ENCODE measurements at regions not wholly inside any gene's neighbourhood (a gene's known extent, or its start where the extent isn't known, plus 50 kb on each side); places are given as distances from the start of the nearest gene placed in this dataset.

DNA sequence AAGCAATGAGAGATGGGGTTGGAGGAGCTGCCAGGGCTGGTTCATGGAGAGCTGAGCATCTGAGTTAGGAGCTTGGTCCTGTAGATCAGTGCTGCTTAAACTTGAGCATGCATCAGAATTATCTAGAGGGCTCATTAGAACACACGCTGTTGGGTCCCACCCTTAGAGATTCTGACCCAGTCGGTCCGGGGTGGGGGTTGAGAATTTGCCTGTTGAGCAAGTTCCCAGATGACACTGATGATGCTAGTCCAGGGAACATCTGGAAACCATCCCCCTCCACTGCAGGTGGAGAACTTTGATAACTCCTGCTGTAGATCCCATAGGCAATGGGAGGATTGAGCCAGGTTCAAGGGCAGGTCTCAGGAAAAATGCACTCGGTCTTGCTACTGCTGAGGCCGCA is 158.0 kb upstream of the KLF4 start:
- H3K4me1 ChIP-seq (ENCODE audit: control insufficient read depth, insufficient read depth, low read length), result no peaks in the 10 kb centered on the region
- no peaks in the 10 kb centered on the region for H3K9me3 ChIP-seq (ENCODE audit: control insufficient read depth, insufficient read depth, low read depth, low read length)
- H3K36me3 ChIP-seq (ENCODE audit: control insufficient read depth in 2 of 2, insufficient read depth in 1 of 2, low read length in 2 of 2), result no peaks in the 10 kb centered on the region
- no peak overlapping the region for H3K4me3 ChIP-seq (ENCODE audit: low read depth, low read length)
- no peak overlapping the region for H3K27ac ChIP-seq (ENCODE audit: extremely low read depth, low read depth, low read length)
- ChIA-PET CTCF (interaction anchor here (0.6 kb wide), 1 partner anchor 22 kb away, joined by 3 read pairs; no protein-coding TSS in a partner anchor), POLR2A (interaction anchor here (0.9 kb wide), 1 partner anchor 100 kb away, joined by 6 read pairs; no protein-coding TSS in a partner anchor)
- TF ChIP-seq ZNF2 (tag by site-specific recombination; IDR thresholded peaks at IDR 0.05) (no peak), ZNF843 (tag by site-specific recombination; IDR thresholded peaks at IDR 0.05) (no peak), ZNF776 (tag by site-specific recombination; IDR thresholded peaks at IDR 0.05; ENCODE audit: borderline replicate concordance) (no peak), KLF16 (tag by site-specific recombination; IDR thresholded peaks at IDR 0.05) (no peak), ZNF354C (tag by site-specific recombination; IDR thresholded peaks at IDR 0.05; ENCODE audit: borderline replicate concordance, low read depth) (no peak), ZNF366 (tag by site-specific recombination; conservative IDR thresholded peaks at IDR 0.05) (no peak), ZIC2 (tag by site-specific recombination; IDR thresholded peaks at IDR 0.05) (no peak), ZNF214 (tag by site-specific recombination; IDR thresholded peaks at IDR 0.05; ENCODE audit: borderline replicate concordance) (no peak)
- TF ChIP-seq, protein P1, sequence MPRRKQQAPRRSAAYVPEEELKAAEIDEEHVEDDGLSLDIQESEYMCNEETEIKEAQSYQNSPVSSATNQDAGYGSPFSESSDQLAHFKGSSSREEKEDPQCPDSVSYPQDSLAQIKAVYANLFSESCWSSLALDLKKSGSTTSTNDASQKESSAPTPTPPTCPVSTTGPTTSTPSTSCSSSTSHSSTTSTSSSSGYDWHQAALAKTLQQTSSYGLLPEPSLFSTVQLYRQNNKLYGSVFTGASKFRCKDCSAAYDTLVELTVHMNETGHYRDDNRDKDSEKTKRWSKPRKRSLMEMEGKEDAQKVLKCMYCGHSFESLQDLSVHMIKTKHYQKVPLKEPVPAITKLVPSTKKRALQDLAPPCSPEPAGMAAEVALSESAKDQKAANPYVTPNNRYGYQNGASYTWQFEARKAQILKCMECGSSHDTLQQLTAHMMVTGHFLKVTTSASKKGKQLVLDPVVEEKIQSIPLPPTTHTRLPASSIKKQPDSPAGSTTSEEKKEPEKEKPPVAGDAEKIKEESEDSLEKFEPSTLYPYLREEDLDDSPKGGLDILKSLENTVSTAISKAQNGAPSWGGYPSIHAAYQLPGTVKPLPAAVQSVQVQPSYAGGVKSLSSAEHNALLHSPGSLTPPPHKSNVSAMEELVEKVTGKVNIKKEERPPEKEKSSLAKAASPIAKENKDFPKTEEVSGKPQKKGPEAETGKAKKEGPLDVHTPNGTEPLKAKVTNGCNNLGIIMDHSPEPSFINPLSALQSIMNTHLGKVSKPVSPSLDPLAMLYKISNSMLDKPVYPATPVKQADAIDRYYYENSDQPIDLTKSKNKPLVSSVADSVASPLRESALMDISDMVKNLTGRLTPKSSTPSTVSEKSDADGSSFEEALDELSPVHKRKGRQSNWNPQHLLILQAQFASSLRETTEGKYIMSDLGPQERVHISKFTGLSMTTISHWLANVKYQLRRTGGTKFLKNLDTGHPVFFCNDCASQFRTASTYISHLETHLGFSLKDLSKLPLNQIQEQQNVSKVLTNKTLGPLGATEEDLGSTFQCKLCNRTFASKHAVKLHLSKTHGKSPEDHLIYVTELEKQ (tag by site-specific recombination; IDR thresholded peaks at IDR 0.05; ENCODE audit: borderline replicate concordance), result no peak

DNA sequence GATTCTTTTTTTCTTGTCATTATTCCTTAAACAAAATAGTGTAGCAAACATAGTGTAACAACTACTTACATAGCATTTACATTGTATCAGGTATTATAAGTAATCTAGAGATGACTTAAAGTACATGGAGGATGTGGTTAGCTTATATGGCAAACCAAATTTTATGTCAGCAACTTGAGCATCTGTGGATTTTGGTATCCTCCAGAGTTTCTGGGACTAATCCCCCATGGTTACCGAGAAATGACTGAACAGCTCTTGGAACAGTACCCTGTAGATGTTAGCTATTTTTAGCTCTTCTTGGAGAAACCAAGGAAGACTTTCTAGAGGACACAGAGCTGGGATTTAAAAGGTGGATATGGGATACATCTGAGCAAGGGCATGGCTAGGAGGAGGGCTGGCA is 157.6 kb upstream of the KLF4 start:
- CTCF ChIA-PET, result interaction anchor here (0.6 to 0.7 kb wide), 2 partner anchors 22 to 80 kb away, joined by 3 read pairs; no protein-coding TSS in a partner anchor
- H3K4me3 ChIP-seq (ENCODE audit: low read depth, low read length), result no peak overlapping the region
- TF ChIP-seq ZNF560 (tag by site-specific recombination; IDR thresholded peaks at IDR 0.05; ENCODE audit: borderline replicate concordance) (no peak), ZNF19 (tag by site-specific recombination; IDR thresholded peaks at IDR 0.05; ENCODE audit: low read depth) (no peak), ZNF549 (tag by site-specific recombination; IDR thresholded peaks at IDR 0.05) (no peak), ZNF138 (tag by site-specific recombination; IDR thresholded peaks at IDR 0.05; ENCODE audit: borderline replicate concordance) (no peak), ZNF146 (tag by site-specific recombination; IDR thresholded peaks at IDR 0.05) (no peak), ZNF16 (tag by site-specific recombination; IDR thresholded peaks at IDR 0.05; ENCODE audit: low read depth) (no peak), ZXDB (tag by site-specific recombination; IDR thresholded peaks at IDR 0.05) (no peak), SETDB1 (IDR thresholded peaks at IDR 0.05; ENCODE audit: insufficient read length, low read length) (no peak), TCF7L2 (IDR thresholded peaks at IDR 0.05; ENCODE audit: borderline replicate concordance, low read depth, low read length) (no peak), ZNF155 (tag by site-specific recombination; IDR thresholded peaks at IDR 0.05) (no peak), SP7 (tag by site-specific recombination; IDR thresholded peaks at IDR 0.05) (no peak), ZFHX2 (tag by site-specific recombination; conservative IDR thresholded peaks at IDR 0.05) (no peak), ZNF341 (tag by site-specific recombination; IDR thresholded peaks at IDR 0.05; ENCODE audit: low read depth) (no peak)
- TF ChIP-seq, protein P2, sequence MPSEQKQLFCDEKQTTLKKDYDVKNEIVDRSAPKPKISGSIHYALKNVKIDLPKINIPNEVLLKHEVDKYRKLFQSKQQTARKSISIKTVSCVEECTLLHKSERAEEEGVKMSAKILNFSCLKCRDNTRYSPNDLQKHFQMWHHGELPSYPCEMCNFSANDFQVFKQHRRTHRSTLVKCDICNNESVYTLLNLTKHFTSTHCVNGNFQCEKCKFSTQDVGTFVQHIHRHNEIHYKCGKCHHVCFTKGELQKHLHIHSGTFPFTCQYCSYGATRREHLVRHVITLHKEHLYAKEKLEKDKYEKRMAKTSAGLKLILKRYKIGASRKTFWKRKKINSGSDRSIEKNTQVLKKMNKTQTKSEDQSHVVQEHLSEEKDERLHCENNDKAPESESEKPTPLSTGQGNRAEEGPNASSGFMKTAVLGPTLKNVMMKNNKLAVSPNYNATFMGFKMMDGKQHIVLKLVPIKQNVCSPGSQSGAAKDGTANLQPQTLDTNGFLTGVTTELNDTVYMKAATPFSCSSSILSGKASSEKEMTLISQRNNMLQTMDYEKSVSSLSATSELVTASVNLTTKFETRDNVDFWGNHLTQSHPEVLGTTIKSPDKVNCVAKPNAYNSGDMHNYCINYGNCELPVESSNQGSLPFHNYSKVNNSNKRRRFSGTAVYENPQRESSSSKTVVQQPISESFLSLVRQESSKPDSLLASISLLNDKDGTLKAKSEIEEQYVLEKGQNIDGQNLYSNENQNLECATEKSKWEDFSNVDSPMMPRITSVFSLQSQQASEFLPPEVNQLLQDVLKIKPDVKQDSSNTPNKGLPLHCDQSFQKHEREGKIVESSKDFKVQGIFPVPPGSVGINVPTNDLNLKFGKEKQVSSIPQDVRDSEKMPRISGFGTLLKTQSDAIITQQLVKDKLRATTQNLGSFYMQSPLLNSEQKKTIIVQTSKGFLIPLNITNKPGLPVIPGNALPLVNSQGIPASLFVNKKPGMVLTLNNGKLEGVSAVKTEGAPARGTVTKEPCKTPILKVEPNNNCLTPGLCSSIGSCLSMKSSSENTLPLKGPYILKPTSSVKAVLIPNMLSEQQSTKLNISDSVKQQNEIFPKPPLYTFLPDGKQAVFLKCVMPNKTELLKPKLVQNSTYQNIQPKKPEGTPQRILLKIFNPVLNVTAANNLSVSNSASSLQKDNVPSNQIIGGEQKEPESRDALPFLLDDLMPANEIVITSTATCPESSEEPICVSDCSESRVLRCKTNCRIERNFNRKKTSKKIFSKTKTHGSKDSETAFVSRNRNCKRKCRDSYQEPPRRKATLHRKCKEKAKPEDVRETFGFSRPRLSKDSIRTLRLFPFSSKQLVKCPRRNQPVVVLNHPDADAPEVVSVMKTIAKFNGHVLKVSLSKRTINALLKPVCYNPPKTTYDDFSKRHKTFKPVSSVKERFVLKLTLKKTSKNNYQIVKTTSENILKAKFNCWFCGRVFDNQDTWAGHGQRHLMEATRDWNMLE (tag by site-specific recombination; conservative IDR thresholded peaks at IDR 0.05; ENCODE audit: low read depth), result no peak
- TF ChIP-seq, protein P3, sequence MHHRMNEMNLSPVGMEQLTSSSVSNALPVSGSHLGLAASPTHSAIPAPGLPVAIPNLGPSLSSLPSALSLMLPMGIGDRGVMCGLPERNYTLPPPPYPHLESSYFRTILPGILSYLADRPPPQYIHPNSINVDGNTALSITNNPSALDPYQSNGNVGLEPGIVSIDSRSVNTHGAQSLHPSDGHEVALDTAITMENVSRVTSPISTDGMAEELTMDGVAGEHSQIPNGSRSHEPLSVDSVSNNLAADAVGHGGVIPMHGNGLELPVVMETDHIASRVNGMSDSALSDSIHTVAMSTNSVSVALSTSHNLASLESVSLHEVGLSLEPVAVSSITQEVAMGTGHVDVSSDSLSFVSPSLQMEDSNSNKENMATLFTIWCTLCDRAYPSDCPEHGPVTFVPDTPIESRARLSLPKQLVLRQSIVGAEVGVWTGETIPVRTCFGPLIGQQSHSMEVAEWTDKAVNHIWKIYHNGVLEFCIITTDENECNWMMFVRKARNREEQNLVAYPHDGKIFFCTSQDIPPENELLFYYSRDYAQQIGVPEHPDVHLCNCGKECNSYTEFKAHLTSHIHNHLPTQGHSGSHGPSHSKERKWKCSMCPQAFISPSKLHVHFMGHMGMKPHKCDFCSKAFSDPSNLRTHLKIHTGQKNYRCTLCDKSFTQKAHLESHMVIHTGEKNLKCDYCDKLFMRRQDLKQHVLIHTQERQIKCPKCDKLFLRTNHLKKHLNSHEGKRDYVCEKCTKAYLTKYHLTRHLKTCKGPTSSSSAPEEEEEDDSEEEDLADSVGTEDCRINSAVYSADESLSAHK (tag by site-specific recombination; IDR thresholded peaks at IDR 0.05), result no peak

More for the DNA sequence above, 157.6 kb upstream of the KLF4 start:
- Histone ChIP-seq H3K4me1 (ENCODE audit: control insufficient read depth, insufficient read depth, low read length) (no peaks in the 10 kb centered on the region), H3K27ac (ENCODE audit: extremely low read depth, low read depth, low read length) (no peak overlapping the region), H3K36me3 (ENCODE audit: control insufficient read depth in 2 of 2, insufficient read depth in 1 of 2, low read length in 2 of 2) (no peaks in the 10 kb centered on the region), H3K9me3 (ENCODE audit: control insufficient read depth, insufficient read depth, low read depth, low read length) (no peaks in the 10 kb centered on the region)
- POLR2A ChIA-PET, result interaction anchor here (0.6 to 0.9 kb wide), 2 partner anchors 47 to 100 kb away, joined by 4 to 6 read pairs; no protein-coding TSS in a partner anchor
